ENCODE measurements at regions not wholly inside any gene's neighbourhood (a gene's known extent, or its start where the extent isn't known, plus 50 kb on each side); places are given as distances from the start of the nearest gene placed in this dataset.
A peak's percentile ranks its signal among the peaks of the same experiment; 100 is the strongest.

DNA sequence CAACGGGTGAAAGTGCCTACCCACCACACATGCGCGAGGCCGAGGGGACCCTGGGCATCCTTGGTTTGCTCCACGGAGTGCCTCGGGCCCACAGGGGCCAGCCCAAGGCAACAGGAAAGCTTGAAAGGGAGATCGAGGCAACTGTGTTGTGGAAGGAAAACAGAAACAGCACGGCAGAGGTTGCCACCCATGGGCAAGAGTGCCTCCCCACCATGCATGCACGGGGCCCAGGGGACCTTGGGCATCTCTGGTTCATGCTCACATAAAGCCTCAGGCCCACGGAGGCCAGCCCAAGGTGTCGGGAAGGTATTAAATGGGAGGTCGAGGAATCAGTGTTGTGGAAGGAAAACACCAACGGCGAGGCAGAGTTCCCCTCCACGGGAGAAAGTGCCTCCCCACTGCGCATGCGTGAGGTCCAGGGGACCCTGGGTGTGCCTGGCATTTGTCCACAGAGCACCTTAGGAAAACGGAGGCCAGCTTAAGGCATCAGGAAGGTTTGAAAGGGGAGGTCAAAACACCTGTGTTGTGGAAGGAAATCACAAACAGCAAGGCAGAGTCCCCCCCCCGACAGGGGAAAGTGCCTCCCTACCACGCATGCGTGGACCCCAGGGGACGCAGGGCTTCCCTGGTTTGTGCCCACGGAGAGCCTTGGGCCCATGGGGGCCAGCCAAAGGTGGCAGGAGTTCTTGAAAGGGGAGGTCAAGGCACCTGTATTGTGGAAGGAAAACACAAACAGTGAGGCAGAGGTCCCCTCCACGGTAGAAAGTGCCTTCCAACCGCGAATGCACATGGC lies 367.3 kb downstream of the ALG10 start:
- intact Hi-C loops (cut with DNase I), result no loop called here
- H3K4me1 ChIP-seq, result no peaks in the 10 kb centered on the region
- H3K9me3 ChIP-seq, result peaks cover 5 to 12% of the 10 kb centered on the region in 2 donors
- no peaks in the 10 kb centered on the region for H3K27me3 ChIP-seq
- TF ChIP-seq, protein P1, sequence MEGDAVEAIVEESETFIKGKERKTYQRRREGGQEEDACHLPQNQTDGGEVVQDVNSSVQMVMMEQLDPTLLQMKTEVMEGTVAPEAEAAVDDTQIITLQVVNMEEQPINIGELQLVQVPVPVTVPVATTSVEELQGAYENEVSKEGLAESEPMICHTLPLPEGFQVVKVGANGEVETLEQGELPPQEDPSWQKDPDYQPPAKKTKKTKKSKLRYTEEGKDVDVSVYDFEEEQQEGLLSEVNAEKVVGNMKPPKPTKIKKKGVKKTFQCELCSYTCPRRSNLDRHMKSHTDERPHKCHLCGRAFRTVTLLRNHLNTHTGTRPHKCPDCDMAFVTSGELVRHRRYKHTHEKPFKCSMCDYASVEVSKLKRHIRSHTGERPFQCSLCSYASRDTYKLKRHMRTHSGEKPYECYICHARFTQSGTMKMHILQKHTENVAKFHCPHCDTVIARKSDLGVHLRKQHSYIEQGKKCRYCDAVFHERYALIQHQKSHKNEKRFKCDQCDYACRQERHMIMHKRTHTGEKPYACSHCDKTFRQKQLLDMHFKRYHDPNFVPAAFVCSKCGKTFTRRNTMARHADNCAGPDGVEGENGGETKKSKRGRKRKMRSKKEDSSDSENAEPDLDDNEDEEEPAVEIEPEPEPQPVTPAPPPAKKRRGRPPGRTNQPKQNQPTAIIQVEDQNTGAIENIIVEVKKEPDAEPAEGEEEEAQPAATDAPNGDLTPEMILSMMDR (IDR thresholded peaks at IDR 0.05), result no peak
- H3K36me3 ChIP-seq, result no peaks in the 10 kb centered on the region
- peak in 1 of 2 donors; percentile 55 for DNase-seq (ENCODE audit: low spot score in 2 of 2)
- no peak overlapping the region for H3K27ac ChIP-seq
- no peak overlapping the region for H3K4me3 ChIP-seq

DNA sequence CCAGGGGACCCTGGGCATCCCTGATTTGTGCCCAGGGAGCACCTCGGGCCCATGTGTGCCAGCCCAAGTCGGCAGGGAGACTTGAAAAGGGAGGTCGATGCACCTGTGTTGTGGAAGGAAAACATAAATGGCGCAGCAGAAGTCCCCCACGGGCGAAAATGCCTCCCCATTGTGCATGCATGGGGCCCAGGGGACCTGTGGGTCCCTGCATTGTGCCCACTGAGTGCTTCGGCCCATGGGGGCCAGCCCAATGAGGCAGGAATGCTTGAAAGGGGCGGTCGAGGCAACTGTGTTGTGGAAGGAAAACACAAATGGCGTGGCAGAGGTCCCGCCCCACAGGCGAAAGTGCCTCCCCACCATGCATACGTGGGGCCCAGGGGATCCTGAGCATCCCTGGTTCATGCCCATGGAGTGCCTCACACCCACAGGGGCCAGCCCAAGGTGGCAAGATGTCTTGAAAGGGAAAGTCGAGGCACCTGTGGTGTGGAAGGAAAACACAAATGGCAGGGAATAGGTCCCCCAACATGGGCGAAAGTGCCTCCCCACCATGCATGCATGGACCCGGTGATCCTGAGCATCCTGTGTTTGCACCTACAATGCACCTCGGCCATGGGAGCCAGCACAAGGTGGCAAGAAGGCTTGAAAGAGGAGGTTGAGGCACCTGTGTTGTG lies 368.0 kb downstream of the ALG10 start:
- no peaks in the 10 kb centered on the region for H3K4me1 ChIP-seq
- H3K36me3 ChIP-seq, result no peaks in the 10 kb centered on the region
- H3K4me3 ChIP-seq, result no peak overlapping the region
- DNase-seq (ENCODE audit: low spot score in 2 of 2), result peak in 1 of 2 donors; percentile 41
- intact Hi-C loops (cut with DNase I), result no loop called here
- H3K9me3 ChIP-seq, result peaks cover 5 to 12% of the 10 kb centered on the region in 2 donors
- TF ChIP-seq, protein P1 (IDR thresholded peaks at IDR 0.05), result no peak
- H3K27ac ChIP-seq, result no peak overlapping the region
- H3K27me3 ChIP-seq, result no peaks in the 10 kb centered on the region

DNA sequence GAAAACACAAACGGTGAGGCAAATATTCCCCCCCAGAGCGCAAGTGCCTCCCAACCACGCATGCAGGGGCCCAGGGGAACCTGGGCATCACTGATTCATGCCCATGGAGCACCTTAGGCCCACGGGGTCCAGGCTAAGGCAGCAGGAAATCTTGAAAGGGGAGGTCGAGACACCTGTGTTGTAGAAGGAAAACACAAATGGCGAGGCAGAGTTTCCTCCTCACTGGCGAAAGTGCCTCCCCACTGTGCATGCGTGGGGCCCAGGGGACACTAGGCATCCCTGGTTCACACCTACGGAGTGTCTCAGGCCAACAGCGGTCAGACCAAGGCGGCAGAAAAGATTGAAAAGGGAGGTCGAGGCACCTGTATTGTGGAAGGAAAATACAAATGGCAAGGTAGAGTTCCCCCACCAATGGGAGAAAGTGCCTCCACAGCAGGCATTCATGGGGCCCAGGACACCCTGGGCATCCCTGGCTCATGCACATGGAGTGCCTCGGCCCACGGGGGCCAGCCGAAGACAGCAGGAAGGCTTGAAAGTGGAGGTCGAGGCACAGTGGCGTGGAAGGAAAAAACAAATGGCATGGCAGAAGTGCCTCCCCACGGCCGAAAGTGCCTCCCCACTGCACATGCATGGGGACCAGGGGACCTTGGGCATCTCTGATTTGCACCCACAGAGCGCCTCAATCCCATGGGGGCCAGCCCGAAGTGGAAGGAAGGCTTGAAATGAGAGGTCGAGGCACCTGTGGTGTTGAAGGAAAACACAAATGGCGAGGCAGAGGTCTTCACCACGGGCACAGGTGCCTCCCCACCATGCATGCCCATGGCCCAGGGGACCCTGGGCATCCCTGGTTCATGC lies 368.8 kb downstream of the ALG10 start:
- no peaks in the 10 kb centered on the region for H3K4me1 ChIP-seq
- DNase-seq (ENCODE audit: low spot score in 2 of 2), result peak in 1 of 2 donors; percentile 49
- TF ChIP-seq, protein P1 (IDR thresholded peaks at IDR 0.05), result no peak
- H3K4me3 ChIP-seq, result no peak overlapping the region
- intact Hi-C loops (cut with DNase I), result no loop called here
- H3K27me3 ChIP-seq, result no peaks in the 10 kb centered on the region
- peaks cover 5 to 12% of the 10 kb centered on the region in 2 donors for H3K9me3 ChIP-seq
- no peak overlapping the region for H3K27ac ChIP-seq
- H3K36me3 ChIP-seq, result no peaks in the 10 kb centered on the region

DNA sequence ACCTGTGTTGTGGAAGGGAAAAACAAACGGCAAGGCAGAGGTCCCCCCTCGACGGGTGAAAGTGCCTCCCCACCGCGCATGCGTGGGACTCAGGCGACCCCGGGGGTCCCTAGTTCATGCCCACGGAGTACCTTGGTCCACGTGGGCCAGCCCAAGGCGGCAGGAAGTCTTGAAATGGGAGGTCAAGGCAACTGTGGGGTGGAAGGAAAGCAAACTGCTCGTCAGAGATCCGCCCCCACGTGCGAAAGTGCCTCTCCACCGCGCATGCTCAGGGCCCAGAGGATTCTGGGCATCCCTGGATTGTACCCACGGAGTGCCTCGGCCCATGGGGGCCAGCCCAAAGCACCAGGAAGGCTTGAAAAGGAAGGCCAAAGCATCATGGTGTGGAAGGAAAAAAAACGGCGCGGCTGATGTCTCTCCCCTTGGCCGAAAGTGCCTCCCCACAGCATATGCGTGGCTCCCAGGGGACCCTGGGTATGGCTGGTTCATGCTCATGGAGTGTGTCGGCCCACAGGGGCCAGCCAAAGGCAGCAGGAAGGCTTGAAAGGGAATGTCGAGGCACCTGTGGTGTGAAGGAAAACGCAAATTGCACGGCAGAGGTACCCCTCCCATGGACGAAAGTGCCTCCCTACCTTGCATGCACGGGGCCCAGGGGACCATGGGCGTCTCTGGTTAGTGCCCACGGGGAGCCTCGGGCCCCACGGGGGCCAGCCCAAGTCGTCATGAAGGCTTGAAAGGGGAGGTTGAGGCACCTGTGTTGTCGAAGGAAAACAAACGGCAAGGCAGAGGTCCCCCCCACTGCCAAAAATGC lies 369.7 kb downstream of the ALG10 start:
- intact Hi-C loops (cut with DNase I), result no loop called here
- no peaks in the 10 kb centered on the region for H3K27me3 ChIP-seq
- H3K9me3 ChIP-seq, result peaks cover 5 to 12% of the 10 kb centered on the region in 2 donors
- H3K36me3 ChIP-seq, result no peaks in the 10 kb centered on the region
- H3K4me3 ChIP-seq, result no peak overlapping the region
- TF ChIP-seq, protein P1 (IDR thresholded peaks at IDR 0.05), result no peak
- peak in 1 of 2 donors; percentile 44 for DNase-seq (ENCODE audit: low spot score in 2 of 2)
- no peak overlapping the region for H3K27ac ChIP-seq
- no peaks in the 10 kb centered on the region for H3K4me1 ChIP-seq

DNA sequence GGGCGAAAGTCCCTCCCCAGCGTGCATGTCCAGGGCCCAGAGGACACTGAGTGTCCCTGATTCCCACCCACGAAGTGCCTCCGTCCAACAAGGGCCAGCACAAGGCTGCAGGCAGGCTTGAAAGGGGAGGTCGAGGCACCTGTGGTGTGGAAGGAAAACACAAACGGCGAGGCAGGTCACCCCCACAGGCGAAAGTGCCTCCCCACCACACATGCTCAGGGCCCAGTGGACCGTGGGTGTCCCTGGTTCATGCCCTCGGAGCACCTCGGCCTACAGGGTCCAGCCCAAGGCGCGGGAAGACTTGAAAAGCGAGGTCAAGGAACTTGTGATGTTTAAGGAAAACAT lies 370.4 kb downstream of the ALG10 start:
- peak in 1 of 2 donors; percentile 42 for DNase-seq (ENCODE audit: low spot score in 2 of 2)
- H3K4me3 ChIP-seq, result no peak overlapping the region
- intact Hi-C loops (cut with DNase I), result no loop called here
- no peaks in the 10 kb centered on the region for H3K27me3 ChIP-seq
- H3K27ac ChIP-seq, result no peak overlapping the region
- TF ChIP-seq, protein P1 (IDR thresholded peaks at IDR 0.05), result no peak
- no peaks in the 10 kb centered on the region for H3K4me1 ChIP-seq
- peaks cover 5 to 12% of the 10 kb centered on the region in 2 donors for H3K9me3 ChIP-seq
- no peaks in the 10 kb centered on the region for H3K36me3 ChIP-seq

Measured in ascending aorta (tissue), 2 donors.